Mucosa of descending colon (tissue), 3 donors: ENCODE measurements at regions not wholly inside any gene's neighbourhood (a gene's known extent, or its start where the extent isn't known, plus 50 kb on each side); places are given as distances from the start of the nearest gene placed in this dataset.

Experiments used
- ATAC-seq: fragments of 200-7000 bp; cut with Tn5 transposase; one replicate; pipeline ENCODE4 v1.9.1; 2020; ENCODE audit warnings: mild to moderate bottlenecking, moderate library complexity
- DNase-seq, 3 donors: peaks; one replicate each; pipeline ENCODE4 v3.0.0-alpha.2; 2020
- H3K36me3 ChIP-seq: fragments of 200-600 bp; one replicate; pipeline ENCODE4 v1.8.0; 2021; ENCODE audit warnings: low read depth, mild to moderate bottlenecking
- H3K4me1 ChIP-seq: fragments of 200-600 bp; one replicate; pipeline ENCODE4 v1.8.0; 2021; ENCODE audit warnings: low read depth, mild to moderate bottlenecking
- H3K4me3 ChIP-seq: fragments of 200-600 bp; one replicate; pipeline ENCODE4 v1.8.0; 2021; ENCODE audit warnings: mild to moderate bottlenecking
- H3K9me3 ChIP-seq: fragments of 200-600 bp; one replicate; pipeline ENCODE4 v1.8.0; 2021; ENCODE audit warnings: mild to moderate bottlenecking
- intact Hi-C, 2 donors: fragments of 100-400 bp; cut with DNase I in 1 of 2; cut with micrococcal nuclease in 1 of 2; formaldehyde crosslinking; loops; one replicate each; pipeline versions ENCODE4 v1.11.0 to v1.11.1; 2022; cut with DNase I, micrococcal nuclease
- TF ChIP-seq, protein P1 (sequence below): fragments of 200-600 bp; IDR thresholded peaks from one replicate; pipeline ENCODE4 v1.8.0; 2022; ENCODE audit warnings: antibody characterized with exemption, mild to moderate bottlenecking
- donor health status: DM: no; HTN: no; CAD: no; lungs with moderate emphysema.
- donor health status: DM: no; HTN: no; CAD: no.
- donor health status: DM: no; HTN: yes; CAD: no.

DNA sequence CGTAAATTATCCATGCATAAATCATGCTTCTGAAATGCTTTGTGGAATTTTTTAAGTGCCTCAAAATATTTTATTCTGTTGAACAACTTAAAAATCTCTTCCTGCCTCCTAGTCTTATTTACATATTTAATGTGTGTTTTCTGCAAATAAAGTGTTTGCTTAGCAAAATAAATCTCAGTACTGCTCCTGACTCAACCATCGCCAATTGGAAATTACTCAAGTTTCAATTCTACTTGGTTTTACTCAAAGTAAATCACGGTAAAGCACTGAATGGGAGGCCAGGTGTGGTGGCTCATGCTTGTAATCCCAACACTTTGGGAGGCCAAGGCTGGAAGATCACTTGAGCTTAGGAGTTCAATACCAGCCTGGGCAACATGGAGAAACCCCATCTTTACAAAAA lies 152.2 kb upstream of the NR5A2 start:
- no peaks in the 10 kb centered on the region for H3K9me3 ChIP-seq
- H3K36me3 ChIP-seq: no peaks in the 10 kb centered on the region
- ATAC-seq (no peak), DNase-seq (no peak)
- intact Hi-C loops: no loop called here
- TF ChIP-seq, protein P1, sequence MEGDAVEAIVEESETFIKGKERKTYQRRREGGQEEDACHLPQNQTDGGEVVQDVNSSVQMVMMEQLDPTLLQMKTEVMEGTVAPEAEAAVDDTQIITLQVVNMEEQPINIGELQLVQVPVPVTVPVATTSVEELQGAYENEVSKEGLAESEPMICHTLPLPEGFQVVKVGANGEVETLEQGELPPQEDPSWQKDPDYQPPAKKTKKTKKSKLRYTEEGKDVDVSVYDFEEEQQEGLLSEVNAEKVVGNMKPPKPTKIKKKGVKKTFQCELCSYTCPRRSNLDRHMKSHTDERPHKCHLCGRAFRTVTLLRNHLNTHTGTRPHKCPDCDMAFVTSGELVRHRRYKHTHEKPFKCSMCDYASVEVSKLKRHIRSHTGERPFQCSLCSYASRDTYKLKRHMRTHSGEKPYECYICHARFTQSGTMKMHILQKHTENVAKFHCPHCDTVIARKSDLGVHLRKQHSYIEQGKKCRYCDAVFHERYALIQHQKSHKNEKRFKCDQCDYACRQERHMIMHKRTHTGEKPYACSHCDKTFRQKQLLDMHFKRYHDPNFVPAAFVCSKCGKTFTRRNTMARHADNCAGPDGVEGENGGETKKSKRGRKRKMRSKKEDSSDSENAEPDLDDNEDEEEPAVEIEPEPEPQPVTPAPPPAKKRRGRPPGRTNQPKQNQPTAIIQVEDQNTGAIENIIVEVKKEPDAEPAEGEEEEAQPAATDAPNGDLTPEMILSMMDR: no peak
- no peak overlapping the region for H3K4me3 ChIP-seq
- H3K4me1 ChIP-seq: no peaks in the 10 kb centered on the region

GRCh38 chr1:199875856-199876255 lies 151.7 kb upstream of the NR5A2 start:
- intact Hi-C loops: no loop called here
- no peak for ATAC-seq
- Histone ChIP-seq H3K4me3 (no peak overlapping the region), H3K9me3 (no peaks in the 10 kb centered on the region), H3K36me3 (no peaks in the 10 kb centered on the region), H3K4me1 (no peaks in the 10 kb centered on the region)
- TF ChIP-seq, protein P1: no peak
- no peak for DNase-seq

- TF ChIP-seq, protein P1: no peak
- H3K9me3 ChIP-seq: no peaks in the 10 kb centered on the region
- H3K36me3 ChIP-seq: no peaks in the 10 kb centered on the region
- H3K4me1 ChIP-seq: no peaks in the 10 kb centered on the region
- intact Hi-C loops: no loop called here
- no peak for ATAC-seq
- no peak overlapping the region for H3K4me3 ChIP-seq
- DNase-seq: no peak
Observed at GRCh38 chr1:199877526-199878384, 149.8 kb upstream of the NR5A2 start.

- Histone ChIP-seq H3K4me1 (no peaks in the 10 kb centered on the region), H3K36me3 (no peaks in the 10 kb centered on the region), H3K9me3 (no peaks in the 10 kb centered on the region), H3K4me3 (no peak overlapping the region)
- DNase-seq (no peak), ATAC-seq (no peak)
- TF ChIP-seq, protein P1: no peak
- intact Hi-C loops: no loop called here
Observed at GRCh38 chr1:199878823-199879222, 148.7 kb upstream of the NR5A2 start.

DNA sequence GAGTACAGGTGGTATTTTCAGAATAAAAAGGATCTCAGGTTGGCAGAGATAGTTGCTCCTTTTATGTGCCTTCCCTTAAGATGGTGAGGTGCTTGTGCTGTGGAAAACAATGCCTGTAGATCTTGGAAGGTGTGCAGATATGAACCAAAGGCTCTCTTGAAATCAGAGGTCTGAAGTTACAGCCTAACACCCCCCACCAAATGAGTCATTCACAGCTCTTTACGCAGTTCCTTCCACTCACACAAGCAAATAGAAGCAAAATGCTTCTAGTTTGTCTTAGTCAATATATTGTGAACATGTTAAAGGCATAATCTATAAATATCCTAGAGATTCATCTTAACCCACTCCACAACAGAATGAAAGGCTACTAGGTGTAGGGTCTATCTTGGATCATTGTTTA lies 128.9 kb upstream of the NR5A2 start:
- no peak overlapping the region for H3K4me3 ChIP-seq
- intact Hi-C loops: no loop called here
- DNase-seq (no peak), ATAC-seq (no peak)
- no peaks in the 10 kb centered on the region for H3K36me3 ChIP-seq
- H3K4me1 ChIP-seq: no peaks in the 10 kb centered on the region
- no peaks in the 10 kb centered on the region for H3K9me3 ChIP-seq
- TF ChIP-seq, protein P1: no peak
